ENCODE measurements at regions not wholly inside any gene's neighbourhood (a gene's known extent, or its start where the extent isn't known, plus 50 kb on each side); places are given as distances from the start of the nearest gene placed in this dataset.

DNA sequence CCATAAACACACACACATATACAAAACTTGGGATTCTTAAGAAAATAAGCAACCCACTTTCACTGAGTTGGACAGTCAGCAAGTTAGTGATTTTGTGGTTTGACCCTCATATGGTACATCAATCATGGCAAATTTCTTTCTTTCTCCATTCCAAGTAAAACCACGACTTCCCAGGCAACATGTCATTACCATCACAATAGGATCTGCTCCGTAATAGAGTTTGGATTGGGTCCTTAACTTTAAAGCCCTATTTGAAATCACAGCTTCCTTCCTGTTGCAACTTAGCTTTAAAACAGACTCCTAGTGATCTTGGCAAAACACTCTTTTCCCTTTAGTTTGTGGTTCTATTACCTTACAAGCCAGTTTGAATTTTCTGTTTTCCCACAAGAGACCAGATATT, 483.6 kb downstream of the INHBA start:
- ATAC-seq: no peak
- H3K4me1 ChIP-seq: no peaks in the 10 kb centered on the region
- H3K36me3 ChIP-seq: no peaks in the 10 kb centered on the region
- no peaks in the 10 kb centered on the region for H3K9me3 ChIP-seq
- H3K27me3 ChIP-seq: no peaks in the 10 kb centered on the region
- no peak overlapping the region for H3K4me3 ChIP-seq
- WGBS, 2 donors (ENCODE audit: low coverage in 1 of 2): 47 to 63% methylated on average over 2 of the region's 2 CpGs
- H3K27ac ChIP-seq: no peak overlapping the region
- TF ChIP-seq POLR2AphosphoS5 (IDR thresholded peaks at IDR 0.05): no peak

- Histone ChIP-seq H3K9me3 (no peaks in the 10 kb centered on the region), H3K4me3 (no peak overlapping the region), H3K36me3 (no peaks in the 10 kb centered on the region), H3K4me1 (no peaks in the 10 kb centered on the region), H3K27ac (no peak overlapping the region), H3K27me3 (no peaks in the 10 kb centered on the region)
- no peak for ATAC-seq
- TF ChIP-seq EP300 (IDR thresholded peaks at IDR 0.05) (no peak), POLR2A (IDR thresholded peaks at IDR 0.05) (no peak), POLR2AphosphoS5 (IDR thresholded peaks at IDR 0.05) (no peak), CTCF (IDR thresholded peaks at IDR 0.05) (no peak)
- WGBS, 2 donors (ENCODE audit: low coverage in 1 of 2): 83 to 100% methylated on average over 1 to 3 of the region's 3 CpGs
Measured at GRCh38 chr7:41217306-41217705, 485.6 kb downstream of the INHBA start.

GRCh38 chr7:41207141-41207540, 495.7 kb downstream of the INHBA start:
- Histone ChIP-seq H3K4me1 (no peaks in the 10 kb centered on the region), H3K27me3 (no peaks in the 10 kb centered on the region), H3K36me3 (no peaks in the 10 kb centered on the region), H3K27ac (no peak overlapping the region), H3K4me3 (no peak overlapping the region), H3K9me3 (no peaks in the 10 kb centered on the region)
- TF ChIP-seq POLR2A (IDR thresholded peaks at IDR 0.05) (no peak), EP300 (IDR thresholded peaks at IDR 0.05) (no peak), CTCF (IDR thresholded peaks at IDR 0.05) (no peak), POLR2AphosphoS5 (IDR thresholded peaks at IDR 0.05) (no peak)
- ATAC-seq: no peak
- 78 to 93% methylated on average over 4 to 8 of the region's 9 CpGs for whole genome bisulfite sequencing, 2 donors (ENCODE audit: low coverage in 1 of 2)

- TF ChIP-seq EP300 (IDR thresholded peaks at IDR 0.05) (no peak), POLR2AphosphoS5 (IDR thresholded peaks at IDR 0.05) (no peak)
- Histone ChIP-seq H3K4me1 (no peaks in the 10 kb centered on the region), H3K27ac (no peak overlapping the region), H3K9me3 (no peaks in the 10 kb centered on the region), H3K4me3 (no peak overlapping the region), H3K27me3 (no peaks in the 10 kb centered on the region), H3K36me3 (no peaks in the 10 kb centered on the region)
- 76% methylated on average over 2 of the region's 2 CpGs; no CpG with 5 or more reads in 1 of the 2 donors for WGBS, 2 donors (ENCODE audit: low coverage in 1 of 2)
- ATAC-seq: no peak
Measured at GRCh38 chr7:41206267-41206666, 496.6 kb downstream of the INHBA start.

DNA sequence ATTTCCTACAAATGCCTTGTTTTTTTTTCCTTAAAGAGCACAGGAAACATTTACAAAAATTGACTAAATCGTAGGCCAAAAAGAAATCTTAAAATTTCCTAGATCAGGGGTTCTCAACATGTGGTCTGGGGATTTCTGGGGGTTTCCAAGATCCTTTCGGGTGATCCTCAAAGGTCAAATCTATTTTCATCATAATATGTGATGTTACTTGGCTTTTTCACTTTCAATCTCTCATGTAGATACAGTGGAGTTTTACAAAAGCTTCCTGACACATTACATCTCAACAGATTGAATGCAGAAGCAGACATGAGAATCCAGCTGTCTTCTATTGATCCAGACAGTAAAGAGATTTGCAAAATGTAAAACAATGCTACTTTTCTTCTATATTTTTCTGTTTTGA, 497.3 kb downstream of the INHBA start:
- H3K27ac ChIP-seq: no peak overlapping the region
- H3K9me3 ChIP-seq: no peaks in the 10 kb centered on the region
- ATAC-seq: no peak
- H3K4me1 ChIP-seq: no peaks in the 10 kb centered on the region
- no peak overlapping the region for H3K4me3 ChIP-seq
- 50 to 82% methylated on average over 2 of the region's 2 CpGs for WGBS, 2 donors (ENCODE audit: low coverage in 1 of 2)
- H3K36me3 ChIP-seq: no peaks in the 10 kb centered on the region
- TF ChIP-seq CTCF (IDR thresholded peaks at IDR 0.05): no peak
- no peak for TF ChIP-seq EP300 (IDR thresholded peaks at IDR 0.05)
- no peak for TF ChIP-seq POLR2A (IDR thresholded peaks at IDR 0.05)
- no peak for TF ChIP-seq POLR2AphosphoS5 (IDR thresholded peaks at IDR 0.05)
- no peaks in the 10 kb centered on the region for H3K27me3 ChIP-seq

GRCh38 chr7:41203542-41203941, 499.3 kb downstream of the INHBA start:
- Histone ChIP-seq H3K4me3 (no peak overlapping the region), H3K4me1 (no peaks in the 10 kb centered on the region), H3K27ac (no peak overlapping the region), H3K36me3 (no peaks in the 10 kb centered on the region), H3K27me3 (no peaks in the 10 kb centered on the region), H3K9me3 (no peaks in the 10 kb centered on the region)
- no peak for ATAC-seq
- 94 to 100% methylated on average over 1 to 2 of the region's 2 CpGs for WGBS, 2 donors (ENCODE audit: low coverage in 1 of 2)
- TF ChIP-seq CTCF (IDR thresholded peaks at IDR 0.05) (no peak), EP300 (IDR thresholded peaks at IDR 0.05) (no peak), POLR2A (IDR thresholded peaks at IDR 0.05) (no peak), POLR2AphosphoS5 (IDR thresholded peaks at IDR 0.05) (no peak)
